ENCODE measurements at regions not wholly inside any gene's neighbourhood (a gene's known extent, or its start where the extent isn't known, plus 50 kb on each side); places are given as distances from the start of the nearest gene placed in this dataset.

- Mint-ChIP-seq H3K27me3 (peaks cover 24% of the 10 kb centered on the region), H3K9me3 (ENCODE audit: low read depth) (no peaks in the 10 kb centered on the region), H3K27ac (no peak overlapping the region), H3K4me1 (ENCODE audit: low read depth) (no peaks in the 10 kb centered on the region), H3K4me3 (ENCODE audit: low read depth) (no peak overlapping the region), H3K36me3 (ENCODE audit: insufficient read depth) (no peaks in the 10 kb centered on the region)
- DNase-seq (ENCODE audit: low spot score, unreplicated experiment): no peak
- TF ChIP-seq, protein P1, sequence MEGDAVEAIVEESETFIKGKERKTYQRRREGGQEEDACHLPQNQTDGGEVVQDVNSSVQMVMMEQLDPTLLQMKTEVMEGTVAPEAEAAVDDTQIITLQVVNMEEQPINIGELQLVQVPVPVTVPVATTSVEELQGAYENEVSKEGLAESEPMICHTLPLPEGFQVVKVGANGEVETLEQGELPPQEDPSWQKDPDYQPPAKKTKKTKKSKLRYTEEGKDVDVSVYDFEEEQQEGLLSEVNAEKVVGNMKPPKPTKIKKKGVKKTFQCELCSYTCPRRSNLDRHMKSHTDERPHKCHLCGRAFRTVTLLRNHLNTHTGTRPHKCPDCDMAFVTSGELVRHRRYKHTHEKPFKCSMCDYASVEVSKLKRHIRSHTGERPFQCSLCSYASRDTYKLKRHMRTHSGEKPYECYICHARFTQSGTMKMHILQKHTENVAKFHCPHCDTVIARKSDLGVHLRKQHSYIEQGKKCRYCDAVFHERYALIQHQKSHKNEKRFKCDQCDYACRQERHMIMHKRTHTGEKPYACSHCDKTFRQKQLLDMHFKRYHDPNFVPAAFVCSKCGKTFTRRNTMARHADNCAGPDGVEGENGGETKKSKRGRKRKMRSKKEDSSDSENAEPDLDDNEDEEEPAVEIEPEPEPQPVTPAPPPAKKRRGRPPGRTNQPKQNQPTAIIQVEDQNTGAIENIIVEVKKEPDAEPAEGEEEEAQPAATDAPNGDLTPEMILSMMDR (IDR thresholded peaks at IDR 0.05; ENCODE audit: unreplicated experiment): no peak
These were observed 88.8 kb upstream of the PAK3 start for GRCh38 chrX:111007238-111007637.

DNA sequence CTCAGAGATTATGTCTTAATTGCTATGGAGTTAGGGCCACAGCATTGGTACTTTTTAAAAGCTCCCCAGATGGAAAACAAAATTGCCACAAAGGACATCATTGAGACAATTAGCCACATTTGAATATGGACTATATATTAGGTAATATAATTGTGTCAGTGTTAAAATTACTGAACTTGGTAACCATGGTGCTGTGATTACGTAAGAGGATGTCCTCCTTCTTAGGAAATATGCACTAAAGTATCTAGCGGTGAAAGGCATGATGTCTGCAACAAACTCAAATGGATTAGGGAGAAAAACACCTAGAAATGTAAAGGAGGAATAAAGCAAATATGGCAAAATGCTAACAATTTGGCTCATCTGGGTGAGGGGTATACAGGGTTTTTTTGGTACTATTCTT is 89.9 kb upstream of the PAK3 start:
- no peaks in the 10 kb centered on the region for H3K9me3 Mint-ChIP-seq (ENCODE audit: low read depth)
- no peak overlapping the region for H3K4me3 Mint-ChIP-seq (ENCODE audit: low read depth)
- peaks cover 24% of the 10 kb centered on the region for H3K27me3 Mint-ChIP-seq
- DNase-seq (ENCODE audit: low spot score, unreplicated experiment): no peak
- TF ChIP-seq, protein P1 (IDR thresholded peaks at IDR 0.05; ENCODE audit: unreplicated experiment): no peak
- no peaks in the 10 kb centered on the region for H3K4me1 Mint-ChIP-seq (ENCODE audit: low read depth)
- no peaks in the 10 kb centered on the region for H3K36me3 Mint-ChIP-seq (ENCODE audit: insufficient read depth)
- no peak overlapping the region for H3K27ac Mint-ChIP-seq

GRCh38 chrX:111005166-111005565 is 90.8 kb upstream of the PAK3 start:
- no peak overlapping the region for H3K27ac Mint-ChIP-seq
- TF ChIP-seq, protein P1 (IDR thresholded peaks at IDR 0.05; ENCODE audit: unreplicated experiment): no peak
- no peaks in the 10 kb centered on the region for H3K4me1 Mint-ChIP-seq (ENCODE audit: low read depth)
- peaks cover 19% of the 10 kb centered on the region for H3K27me3 Mint-ChIP-seq
- H3K9me3 Mint-ChIP-seq (ENCODE audit: low read depth): no peaks in the 10 kb centered on the region
- no peak overlapping the region for H3K4me3 Mint-ChIP-seq (ENCODE audit: low read depth)
- DNase-seq (ENCODE audit: low spot score, unreplicated experiment): no peak
- H3K36me3 Mint-ChIP-seq (ENCODE audit: insufficient read depth): no peaks in the 10 kb centered on the region

DNA sequence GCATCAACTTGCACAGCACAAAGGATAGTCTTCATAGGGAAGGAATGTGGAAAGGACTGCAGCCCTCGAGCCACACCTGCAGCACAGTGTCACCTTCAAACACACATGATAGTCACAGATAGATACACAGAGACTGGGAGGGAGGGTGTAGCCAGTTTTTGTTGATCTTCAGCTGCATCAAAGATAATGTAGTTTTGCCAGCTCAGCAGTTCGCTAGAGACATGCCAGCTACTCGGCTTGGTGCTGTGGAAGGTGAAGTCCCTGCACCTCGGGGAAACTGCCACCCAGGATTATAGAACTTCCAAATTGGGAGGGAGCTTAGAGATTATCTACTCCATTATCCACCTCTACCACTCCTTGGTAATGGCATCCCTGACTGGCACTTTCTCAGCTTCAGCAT is 92.9 kb upstream of the PAK3 start:
- Mint-ChIP-seq H3K27ac (no peak overlapping the region), H3K9me3 (ENCODE audit: low read depth) (no peaks in the 10 kb centered on the region), H3K36me3 (ENCODE audit: insufficient read depth) (no peaks in the 10 kb centered on the region), H3K4me1 (ENCODE audit: low read depth) (no peaks in the 10 kb centered on the region), H3K4me3 (ENCODE audit: low read depth) (no peak overlapping the region), H3K27me3 (peaks cover 14% of the 10 kb centered on the region)
- DNase-seq (ENCODE audit: low spot score, unreplicated experiment): no peak
- TF ChIP-seq, protein P1 (IDR thresholded peaks at IDR 0.05; ENCODE audit: unreplicated experiment): no peak

GRCh38 chrX:110992611-110993010 is 103.4 kb upstream of the PAK3 start:
- Mint-ChIP-seq H3K4me1 (ENCODE audit: low read depth) (no peaks in the 10 kb centered on the region), H3K9me3 (ENCODE audit: low read depth) (no peaks in the 10 kb centered on the region), H3K27me3 (no peaks in the 10 kb centered on the region), H3K4me3 (ENCODE audit: low read depth) (no peak overlapping the region), H3K27ac (no peak overlapping the region), H3K36me3 (ENCODE audit: insufficient read depth) (no peaks in the 10 kb centered on the region)
- DNase-seq (ENCODE audit: low spot score, unreplicated experiment): peak; percentile 12
- TF ChIP-seq, protein P1 (IDR thresholded peaks at IDR 0.05; ENCODE audit: unreplicated experiment): peak; percentile 71

All from progenitor cell of endocrine pancreas (in vitro differentiated cells).